H9 (cell line): ENCODE measurements at regions not wholly inside any gene's neighbourhood (a gene's known extent, or its start where the extent isn't known, plus 50 kb on each side); places are given as distances from the start of the nearest gene placed in this dataset.

Experiments used
- DNase-seq: peaks from one replicate; pipeline ENCODE4 v3.0.0-alpha.2; 2017
- H2AFZ ChIP-seq: one replicate; pipeline ENCODE4 v1.6.1; 2013; ENCODE audit warnings: mild to moderate bottlenecking, low read length, control low read depth, moderate library complexity
- H2AK5ac ChIP-seq: 2 replicates; pipeline ENCODE4 v1.6.1; 2013; ENCODE audit warnings: low read length, control low read depth, mixed read lengths; ENCODE audit not compliant: insufficient read length
- H2BK120ac ChIP-seq: one replicate; pipeline ENCODE4 v1.6.1; 2013; ENCODE audit warnings: low read depth, mild to moderate bottlenecking, low read length, control low read depth, inconsistent platforms; ENCODE audit not compliant: poor library complexity, severe bottlenecking
- H2BK12ac ChIP-seq: 2 replicates; pipeline ENCODE4 v1.6.1; 2013; ENCODE audit warnings: low read length, control low read depth, mixed read lengths, low read depth; ENCODE audit not compliant: insufficient read length
- H2BK15ac ChIP-seq: 2 replicates; pipeline ENCODE4 v1.6.1; 2013; ENCODE audit warnings: low read depth, low read length, control low read depth
- H2BK20ac ChIP-seq: one replicate; pipeline ENCODE4 v1.6.1; 2013; ENCODE audit warnings: low read depth, mild to moderate bottlenecking, low read length, control low read depth, inconsistent platforms; ENCODE audit not compliant: poor library complexity, severe bottlenecking
- H2BK5ac ChIP-seq: 2 replicates; pipeline ENCODE4 v1.6.1; 2013; ENCODE audit warnings: low read length, control low read depth, mixed read lengths; ENCODE audit not compliant: insufficient read length
- H3K14ac ChIP-seq: 2 replicates; pipeline ENCODE4 v1.6.1; 2013; ENCODE audit warnings: low read length, control low read depth; ENCODE audit not compliant: insufficient read depth
- H3K18ac ChIP-seq: 2 replicates; pipeline ENCODE4 v1.6.1; 2013; ENCODE audit warnings: low read depth, mild to moderate bottlenecking, mixed read lengths, low read length, control low read depth; ENCODE audit not compliant: insufficient read length
- H3K23ac ChIP-seq: 2 replicates; pipeline ENCODE4 v1.6.1; 2013; ENCODE audit warnings: low read length, control low read depth, mixed read lengths, low read depth; ENCODE audit not compliant: insufficient read length
- H3K23me2 ChIP-seq: 2 replicates; pipeline ENCODE4 v1.6.1; 2013; ENCODE audit warnings: low read depth, mild to moderate bottlenecking, mixed read lengths, low read length, control low read depth; ENCODE audit not compliant: insufficient read length, poor library complexity, severe bottlenecking
- H3K27ac ChIP-seq: 2 replicates; pipeline ENCODE4 v1.5.1; 2013; ENCODE audit warnings: low read length, control low read depth, mixed read lengths, low read depth; ENCODE audit not compliant: insufficient read length
- H3K27me3 ChIP-seq: 2 replicates; pipeline ENCODE4 v1.6.1; 2013; ENCODE audit warnings: low read length, control low read depth, inconsistent platforms; ENCODE audit not compliant: insufficient read depth
- H3K4ac ChIP-seq: 2 replicates; pipeline ENCODE4 v1.6.1; 2013; ENCODE audit warnings: low read depth, mild to moderate bottlenecking, control low read depth, inconsistent platforms, low read length, moderate library complexity
- H3K4me1 ChIP-seq: 2 replicates; pipeline ENCODE4 v1.6.1; 2013; ENCODE audit warnings: low read length, control low read depth, inconsistent platforms; ENCODE audit not compliant: insufficient read depth
- H3K4me2 ChIP-seq: 2 replicates; pipeline ENCODE4 v1.6.1; 2013; ENCODE audit warnings: low read length, control low read depth, mixed read lengths; ENCODE audit not compliant: insufficient read length, insufficient read depth
- H3K56ac ChIP-seq: 2 replicates; pipeline ENCODE4 v1.6.1; 2013; ENCODE audit warnings: low read depth, mild to moderate bottlenecking, mixed read lengths, low read length, control low read depth; ENCODE audit not compliant: insufficient read length
- H3K79me1 ChIP-seq: 2 replicates; pipeline ENCODE4 v1.6.1; 2013; ENCODE audit warnings: low read depth, mild to moderate bottlenecking, moderate library complexity, low read length, control low read depth, inconsistent platforms; ENCODE audit not compliant: insufficient read depth, poor library complexity, severe bottlenecking
- H3K79me2 ChIP-seq: 2 replicates; pipeline ENCODE4 v1.6.1; 2013; ENCODE audit warnings: low read length, control low read depth, inconsistent platforms; ENCODE audit not compliant: insufficient read depth
- H3K9ac ChIP-seq: 2 replicates; pipeline ENCODE4 v1.6.1; 2013; ENCODE audit warnings: low read length, control low read depth, mixed read lengths; ENCODE audit not compliant: insufficient read length; ENCODE audit errors: extremely low read depth
- H3K9me3 ChIP-seq: one replicate; pipeline ENCODE4 v1.6.1; 2013; ENCODE audit warnings: low read depth, low read length, inconsistent platforms; ENCODE audit not compliant: control insufficient read depth
- H3T11ph ChIP-seq: one replicate; pipeline ENCODE4 v1.6.1; 2013; ENCODE audit warnings: mild to moderate bottlenecking, low read length, control low read depth, inconsistent platforms
- H4K20me1 ChIP-seq: one replicate; pipeline ENCODE4 v1.6.1; 2013; ENCODE audit not compliant: control insufficient read depth, insufficient read length, insufficient read depth
- H4K5ac ChIP-seq: 2 replicates; pipeline ENCODE4 v1.6.1; 2013; ENCODE audit warnings: low read depth, mild to moderate bottlenecking, mixed read lengths, low read length, control low read depth; ENCODE audit not compliant: insufficient read length
- H4K8ac ChIP-seq: replicated peaks from 2 replicates; pipeline ENCODE4 v1.6.1; 2013; ENCODE audit warnings: low read length, control low read depth, mixed read lengths, low read depth; ENCODE audit not compliant: insufficient read length
- H4K91ac ChIP-seq: 2 replicates; pipeline ENCODE4 v1.6.1; 2013; ENCODE audit warnings: low read depth, mild to moderate bottlenecking, moderate library complexity, mixed read lengths, low read length, control low read depth; ENCODE audit not compliant: insufficient read length
- H3K27ac Mint-ChIP-seq, 3 experiments: 2 replicates in 2 of 3; 3 replicates in 1 of 3; pipeline ENCODE4 v1.8.0; 2020 to 2021; ENCODE audit warnings: mixed read lengths in 3 of 3, mild to moderate bottlenecking in 1 of 3, moderate library complexity in 1 of 3
- H3K27me3 Mint-ChIP-seq: 2 replicates; pipeline ENCODE4 v1.8.0; 2021; ENCODE audit warnings: low read depth, mild to moderate bottlenecking, moderate library complexity, mixed read lengths
- H3K36me3 Mint-ChIP-seq, 3 experiments: 2 replicates in 2 of 3; 3 replicates in 1 of 3; pipeline ENCODE4 v1.8.0; 2020 to 2021; ENCODE audit warnings: low read depth in 3 of 3, mixed read lengths in 3 of 3; ENCODE audit not compliant: insufficient read depth in 1 of 3
- H3K4me1 Mint-ChIP-seq, 2 experiments: 2 replicates each; pipeline ENCODE4 v1.8.0; 2020; ENCODE audit warnings: mixed read lengths in 2 of 2
- H3K4me3 Mint-ChIP-seq, 2 experiments: 2 replicates in 1 of 2; 3 replicates in 1 of 2; pipeline ENCODE4 v1.8.0; 2020 to 2021; ENCODE audit warnings: mild to moderate bottlenecking in 2 of 2, mixed read lengths in 2 of 2, moderate library complexity in 1 of 2
- H3K9me3 Mint-ChIP-seq, 2 experiments: 2 replicates in 1 of 2; 3 replicates in 1 of 2; pipeline ENCODE4 v1.8.0; 2020; ENCODE audit warnings: mild to moderate bottlenecking in 2 of 2, mixed read lengths in 2 of 2, moderate library complexity in 1 of 2
- WGBS: extraction: QIAGEN DNeasy Blood & Tissue Kit; methylation state at CpG from one replicate; pipeline ENCODE4 v1.1.7; 2013; ENCODE audit warnings: missing lambda C conversion rate, low lambda C conversion rate, mixed read lengths; ENCODE audit not compliant: insufficient read length; ENCODE audit errors: extremely low coverage; 5-methylcytosine and 5-hydroxymethylcytosine counted together
- TF ChIP-seq, protein P1 (sequence below): fragments of 200-600 bp; sonication (generic); conservative IDR thresholded peaks from 3 replicates; pipeline ENCODE4 v1.8.0; 2021; ENCODE audit warnings: antibody characterized with exemption, mild to moderate bottlenecking

DNA sequence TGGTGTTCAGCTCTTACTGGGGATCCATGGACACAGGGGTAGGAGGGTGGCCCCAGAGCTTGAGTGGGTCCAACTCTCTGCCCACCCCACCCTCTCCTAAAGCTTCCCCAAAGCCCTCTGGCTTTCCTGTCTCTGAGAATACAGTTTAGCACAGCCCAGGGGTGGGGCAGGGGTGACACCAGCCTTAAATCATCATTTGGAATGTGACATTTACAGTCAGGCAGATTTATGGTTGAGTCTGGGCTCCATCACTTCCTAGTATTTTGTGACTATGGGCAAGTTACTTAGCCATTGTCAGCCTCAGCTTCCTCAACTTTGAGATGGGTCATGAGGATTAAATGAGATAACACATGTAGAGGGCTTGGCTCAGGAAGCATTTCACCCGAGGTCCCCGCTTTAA is 193.1 kb upstream of the IRX6 start:
- no peak for DNase-seq
- Mint-ChIP-seq H3K27ac (no peak overlapping the region), H3K9me3 (no peaks in the 10 kb centered on the region; a peak in 1 of 5 replicates), H3K27me3 (peaks cover 3% of the 10 kb centered on the region), H3K36me3 (no peaks in the 10 kb centered on the region), H3K4me3 (no peak overlapping the region), H3K4me1 (peaks cover 17 to 20% of the 10 kb centered on the region in 2 experiments)
- Histone ChIP-seq H3T11ph (no peak overlapping the region), H3K79me1 (no peaks in the 10 kb centered on the region), H3K14ac (no peak overlapping the region), H3K9me3 (no peaks in the 10 kb centered on the region), H4K20me1 (no peaks in the 10 kb centered on the region), H2BK120ac (no peak overlapping the region), H2BK20ac (no peak overlapping the region), H2BK12ac (no peak overlapping the region), H3K27me3 (no peaks in the 10 kb centered on the region), H3K4me2 (no peak overlapping the region), H2BK15ac (no peak overlapping the region), H2AK5ac (no peak overlapping the region), H3K23me2 (no peaks in the 10 kb centered on the region), H4K5ac (no peak overlapping the region), H3K27ac (no peak overlapping the region), H3K56ac (no peak overlapping the region), H3K23ac (no peak overlapping the region), H3K9ac (no peak overlapping the region), H2BK5ac (no peak overlapping the region), H3K79me2 (no peaks in the 10 kb centered on the region), H3K4me1 (peaks cover 2% of the 10 kb centered on the region; the same call in 1 of the 2 replicates), H4K91ac (no peak overlapping the region), H3K4ac (no peak overlapping the region), H2AFZ (no peak overlapping the region), H3K18ac (no peak overlapping the region), H4K8ac (no peak overlapping the region)
- TF ChIP-seq, protein P1, sequence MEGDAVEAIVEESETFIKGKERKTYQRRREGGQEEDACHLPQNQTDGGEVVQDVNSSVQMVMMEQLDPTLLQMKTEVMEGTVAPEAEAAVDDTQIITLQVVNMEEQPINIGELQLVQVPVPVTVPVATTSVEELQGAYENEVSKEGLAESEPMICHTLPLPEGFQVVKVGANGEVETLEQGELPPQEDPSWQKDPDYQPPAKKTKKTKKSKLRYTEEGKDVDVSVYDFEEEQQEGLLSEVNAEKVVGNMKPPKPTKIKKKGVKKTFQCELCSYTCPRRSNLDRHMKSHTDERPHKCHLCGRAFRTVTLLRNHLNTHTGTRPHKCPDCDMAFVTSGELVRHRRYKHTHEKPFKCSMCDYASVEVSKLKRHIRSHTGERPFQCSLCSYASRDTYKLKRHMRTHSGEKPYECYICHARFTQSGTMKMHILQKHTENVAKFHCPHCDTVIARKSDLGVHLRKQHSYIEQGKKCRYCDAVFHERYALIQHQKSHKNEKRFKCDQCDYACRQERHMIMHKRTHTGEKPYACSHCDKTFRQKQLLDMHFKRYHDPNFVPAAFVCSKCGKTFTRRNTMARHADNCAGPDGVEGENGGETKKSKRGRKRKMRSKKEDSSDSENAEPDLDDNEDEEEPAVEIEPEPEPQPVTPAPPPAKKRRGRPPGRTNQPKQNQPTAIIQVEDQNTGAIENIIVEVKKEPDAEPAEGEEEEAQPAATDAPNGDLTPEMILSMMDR: no peak
- WGBS: no CpG with 5 or more reads among the region's 2 CpGs
